ENCODE measurements at regions not wholly inside any gene's neighbourhood (a gene's known extent, or its start where the extent isn't known, plus 50 kb on each side); places are given as distances from the start of the nearest gene placed in this dataset.

DNA sequence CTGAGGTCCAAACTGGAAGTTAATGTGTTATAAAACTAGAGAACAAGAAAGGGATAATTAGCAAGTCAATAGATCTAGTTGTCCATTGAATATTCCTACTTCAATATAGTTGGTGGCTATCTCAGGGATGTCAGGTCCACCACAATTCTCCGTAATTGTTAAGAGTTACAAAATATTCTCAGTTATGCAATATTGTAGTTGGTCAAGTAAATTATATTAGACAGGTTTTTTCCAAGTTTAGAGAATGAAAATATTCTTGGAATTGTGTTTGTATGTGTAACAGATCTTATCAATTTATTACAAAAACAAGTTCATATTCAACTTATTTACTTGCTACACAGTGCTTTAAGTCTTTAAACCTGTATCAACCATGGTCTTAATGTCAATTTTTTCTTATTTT, 547.4 kb downstream of the SPRY1 start:
- TF ChIP-seq, protein P1, sequence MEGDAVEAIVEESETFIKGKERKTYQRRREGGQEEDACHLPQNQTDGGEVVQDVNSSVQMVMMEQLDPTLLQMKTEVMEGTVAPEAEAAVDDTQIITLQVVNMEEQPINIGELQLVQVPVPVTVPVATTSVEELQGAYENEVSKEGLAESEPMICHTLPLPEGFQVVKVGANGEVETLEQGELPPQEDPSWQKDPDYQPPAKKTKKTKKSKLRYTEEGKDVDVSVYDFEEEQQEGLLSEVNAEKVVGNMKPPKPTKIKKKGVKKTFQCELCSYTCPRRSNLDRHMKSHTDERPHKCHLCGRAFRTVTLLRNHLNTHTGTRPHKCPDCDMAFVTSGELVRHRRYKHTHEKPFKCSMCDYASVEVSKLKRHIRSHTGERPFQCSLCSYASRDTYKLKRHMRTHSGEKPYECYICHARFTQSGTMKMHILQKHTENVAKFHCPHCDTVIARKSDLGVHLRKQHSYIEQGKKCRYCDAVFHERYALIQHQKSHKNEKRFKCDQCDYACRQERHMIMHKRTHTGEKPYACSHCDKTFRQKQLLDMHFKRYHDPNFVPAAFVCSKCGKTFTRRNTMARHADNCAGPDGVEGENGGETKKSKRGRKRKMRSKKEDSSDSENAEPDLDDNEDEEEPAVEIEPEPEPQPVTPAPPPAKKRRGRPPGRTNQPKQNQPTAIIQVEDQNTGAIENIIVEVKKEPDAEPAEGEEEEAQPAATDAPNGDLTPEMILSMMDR (IDR thresholded peaks at IDR 0.05) = no peak
- TF ChIP-seq ZFX (IDR thresholded peaks at IDR 0.05; ENCODE audit: borderline replicate concordance) = no peak

Measured in 22Rv1 (cell line).